ENCODE measurements at regions not wholly inside any gene's neighbourhood (a gene's known extent, or its start where the extent isn't known, plus 50 kb on each side); places are given as distances from the start of the nearest gene placed in this dataset.

DNA sequence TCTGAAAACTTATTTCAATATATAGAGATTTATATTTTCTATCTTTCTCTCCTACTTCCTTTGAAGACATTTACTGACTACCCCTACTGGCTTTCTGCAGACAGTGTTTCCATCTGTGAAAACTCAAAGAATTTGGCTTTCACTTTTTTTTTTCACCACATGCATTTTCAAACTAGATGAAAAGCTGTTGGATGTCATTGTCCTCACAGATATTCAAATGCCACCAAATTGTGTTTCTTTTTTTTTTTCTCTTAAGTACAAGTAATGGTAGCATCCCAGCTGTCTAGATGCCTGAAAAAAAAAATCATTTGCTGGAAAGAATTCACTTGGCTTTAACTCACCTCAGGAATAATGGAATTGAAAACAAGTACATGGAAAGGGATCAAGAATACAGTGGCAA, 2258.6 kb upstream of the ACO1 start:
- DNase-seq (ENCODE audit: extremely low read depth, low read depth), result no peak
- TF ChIP-seq, protein P1, sequence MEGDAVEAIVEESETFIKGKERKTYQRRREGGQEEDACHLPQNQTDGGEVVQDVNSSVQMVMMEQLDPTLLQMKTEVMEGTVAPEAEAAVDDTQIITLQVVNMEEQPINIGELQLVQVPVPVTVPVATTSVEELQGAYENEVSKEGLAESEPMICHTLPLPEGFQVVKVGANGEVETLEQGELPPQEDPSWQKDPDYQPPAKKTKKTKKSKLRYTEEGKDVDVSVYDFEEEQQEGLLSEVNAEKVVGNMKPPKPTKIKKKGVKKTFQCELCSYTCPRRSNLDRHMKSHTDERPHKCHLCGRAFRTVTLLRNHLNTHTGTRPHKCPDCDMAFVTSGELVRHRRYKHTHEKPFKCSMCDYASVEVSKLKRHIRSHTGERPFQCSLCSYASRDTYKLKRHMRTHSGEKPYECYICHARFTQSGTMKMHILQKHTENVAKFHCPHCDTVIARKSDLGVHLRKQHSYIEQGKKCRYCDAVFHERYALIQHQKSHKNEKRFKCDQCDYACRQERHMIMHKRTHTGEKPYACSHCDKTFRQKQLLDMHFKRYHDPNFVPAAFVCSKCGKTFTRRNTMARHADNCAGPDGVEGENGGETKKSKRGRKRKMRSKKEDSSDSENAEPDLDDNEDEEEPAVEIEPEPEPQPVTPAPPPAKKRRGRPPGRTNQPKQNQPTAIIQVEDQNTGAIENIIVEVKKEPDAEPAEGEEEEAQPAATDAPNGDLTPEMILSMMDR (IDR thresholded peaks at IDR 0.05; ENCODE audit: low read depth, low read length), result no peak

DNA sequence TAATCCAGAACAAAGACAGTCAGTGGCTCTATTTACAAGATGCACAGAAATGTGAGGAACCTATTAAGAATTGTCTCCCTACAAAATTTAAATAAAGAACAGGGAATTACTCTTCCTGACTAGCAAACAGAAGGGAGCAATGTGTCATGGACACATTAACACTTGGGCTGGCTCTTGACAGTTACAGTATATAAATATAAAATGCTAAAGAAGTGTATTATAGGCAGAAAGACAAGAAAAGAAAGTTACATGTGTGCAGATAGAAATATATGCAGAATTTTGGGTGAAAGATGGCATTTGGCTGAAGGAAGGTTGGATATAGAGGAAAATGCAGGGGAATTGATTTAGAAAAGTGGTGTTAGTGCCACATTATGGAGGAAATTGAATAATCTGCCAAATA, 2257.1 kb upstream of the ACO1 start:
- TF ChIP-seq, protein P1 (IDR thresholded peaks at IDR 0.05; ENCODE audit: low read depth, low read length), result no peak
- no peak for DNase-seq (ENCODE audit: extremely low read depth, low read depth)

DNA sequence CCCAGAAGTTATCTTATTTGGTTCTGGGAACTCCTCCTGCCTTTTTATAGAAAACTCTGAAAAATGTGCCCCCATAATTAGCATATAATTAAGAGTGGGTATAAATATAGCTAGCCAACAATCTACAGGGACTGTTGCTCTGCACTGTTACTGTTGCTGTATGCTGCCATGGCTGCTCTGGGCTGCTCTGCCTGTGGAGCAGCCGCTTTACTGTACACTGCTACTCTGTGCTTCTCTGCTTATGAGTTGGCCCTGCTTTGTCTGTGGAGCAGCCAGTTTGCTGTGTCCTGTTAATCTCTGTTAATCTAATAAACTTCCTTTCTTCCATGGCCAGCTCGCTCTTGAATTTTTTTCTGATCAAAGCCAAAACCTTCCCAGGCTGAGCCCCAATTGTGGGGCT, 2244.0 kb upstream of the ACO1 start:
- TF ChIP-seq, protein P1 (IDR thresholded peaks at IDR 0.05; ENCODE audit: low read depth, low read length), result no peak
- no peak for DNase-seq (ENCODE audit: extremely low read depth, low read depth)

DNA sequence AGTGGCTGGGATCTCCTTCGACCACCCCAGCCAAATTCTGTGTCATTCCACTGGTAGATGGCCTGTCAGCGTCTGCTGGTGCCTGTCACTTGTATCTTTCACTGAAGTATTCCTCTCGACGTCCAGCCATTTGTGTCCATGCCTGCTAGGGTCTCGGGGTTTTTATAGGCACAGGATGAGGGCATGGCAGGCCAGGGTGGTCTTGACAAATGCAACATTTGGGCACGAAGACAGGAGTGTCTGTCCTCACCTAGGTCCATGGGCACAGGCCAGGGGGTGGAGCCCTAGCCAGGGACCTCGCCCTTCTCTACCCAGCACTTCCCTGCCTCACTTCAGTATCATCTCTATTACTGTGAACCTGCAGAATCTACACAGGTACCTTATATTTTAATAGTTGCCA, 2223.9 kb upstream of the ACO1 start:
- TF ChIP-seq, protein P1 (IDR thresholded peaks at IDR 0.05; ENCODE audit: low read depth, low read length), result no peak
- DNase-seq (ENCODE audit: extremely low read depth, low read depth), result no peak

DNA sequence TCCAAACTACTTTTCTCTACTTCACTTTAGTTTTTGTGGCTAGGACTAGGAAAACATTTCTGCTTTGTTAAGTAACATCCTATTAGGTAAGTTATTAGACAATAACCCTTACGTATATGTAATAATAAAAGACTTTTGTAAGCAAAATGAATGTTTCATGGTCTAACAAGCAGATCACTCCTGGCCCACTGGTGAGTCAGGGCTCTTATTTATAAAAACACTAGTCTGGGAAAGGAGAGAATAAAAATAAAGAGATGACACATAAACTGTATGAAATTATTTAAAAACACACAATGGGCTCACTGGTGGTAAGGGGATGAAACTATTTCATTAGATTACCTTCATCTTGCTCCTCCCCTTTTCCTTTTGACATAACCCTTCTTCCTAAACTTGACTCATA, 2212.2 kb upstream of the ACO1 start:
- no peak for DNase-seq (ENCODE audit: extremely low read depth, low read depth)
- TF ChIP-seq, protein P1 (IDR thresholded peaks at IDR 0.05; ENCODE audit: low read depth, low read length), result no peak

DNA sequence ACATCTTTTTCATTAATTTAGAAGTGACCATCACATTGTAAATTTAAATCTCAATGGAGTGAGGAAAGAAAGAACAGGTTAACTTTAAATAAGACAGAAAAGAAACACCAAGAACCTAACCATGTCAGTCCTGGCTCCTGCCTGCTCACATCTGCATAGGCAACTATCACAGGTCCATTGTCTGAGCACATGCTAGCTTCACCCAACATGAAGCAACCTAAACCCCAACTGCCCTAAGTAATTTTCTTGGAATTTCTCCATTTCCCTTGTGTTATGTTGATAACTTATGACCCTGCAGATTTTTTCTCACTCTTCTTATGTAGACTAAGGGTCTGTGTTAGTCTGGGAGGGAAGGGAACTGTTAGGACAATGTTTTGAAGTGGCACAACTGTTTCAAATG, 2205.8 kb upstream of the ACO1 start:
- no peak for DNase-seq (ENCODE audit: extremely low read depth, low read depth)

DNA sequence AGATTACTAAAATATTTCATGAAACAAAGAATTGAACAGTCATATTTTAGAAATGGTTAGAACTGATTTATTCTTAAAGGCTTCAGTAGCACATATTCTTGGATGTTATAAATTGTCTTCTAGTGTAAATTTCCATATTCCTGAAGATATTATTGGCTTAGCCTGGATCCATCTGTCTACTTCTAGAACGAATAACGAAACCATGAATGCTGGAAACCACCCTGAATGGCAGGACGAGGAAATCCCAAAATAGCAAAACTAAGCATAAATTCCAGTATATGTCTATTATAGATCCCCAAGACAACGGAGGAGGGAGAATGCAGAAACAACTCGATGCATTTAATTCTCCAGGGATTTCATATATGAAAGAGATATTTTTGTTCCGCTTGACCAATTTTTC, 2191.0 kb upstream of the ACO1 start:
- TF ChIP-seq, protein P1 (IDR thresholded peaks at IDR 0.05; ENCODE audit: low read depth, low read length), result no peak
- DNase-seq (ENCODE audit: extremely low read depth, low read depth), result no peak

More for the DNA sequence above, 2205.8 kb upstream of the ACO1 start:
- TF ChIP-seq, protein P1 (IDR thresholded peaks at IDR 0.05; ENCODE audit: low read depth, low read length), result no peak

All from AG09319 (cell line).